ENCODE measurements at regions not wholly inside any gene's neighbourhood (a gene's known extent, or its start where the extent isn't known, plus 50 kb on each side); places are given as distances from the start of the nearest gene placed in this dataset.

GRCh38 chr3:116951610-116952009 lies 242.0 kb downstream of the TUSC7 start:
- Histone ChIP-seq H3K27ac (peak overlapping the region; percentile 25 to 58), H3K27me3 (no peaks in the 10 kb centered on the region), H3K36me3 (no peaks in the 10 kb centered on the region), H3K4me1 (peaks cover 0 to 50% (median 13%) of the 10 kb centered on the region in 4 donors), H3K4me3 (no peak overlapping the region), H3K9me3 (no peaks in the 10 kb centered on the region)
- TF ChIP-seq CTCF (IDR thresholded peaks at IDR 0.05), result no peak
- no peak for DNase-seq
- intact Hi-C loops (cut with DNase I; ENCODE audit: low total_unique reads), result no loop called here

- DNase-seq, result no peak
- Histone ChIP-seq H3K27me3 (no peaks in the 10 kb centered on the region), H3K4me1 (peaks cover 0 to 13% (median 0%) of the 10 kb centered on the region in 4 donors), H3K4me3 (no peak overlapping the region), H3K27ac (no peak overlapping the region), H3K9me3 (no peaks in the 10 kb centered on the region), H3K36me3 (no peaks in the 10 kb centered on the region)
- intact Hi-C loops (cut with DNase I; ENCODE audit: low total_unique reads), result no loop called here
- no peak for TF ChIP-seq CTCF (IDR thresholded peaks at IDR 0.05)
These were observed 248.7 kb downstream of the TUSC7 start for GRCh38 chr3:116958291-116958690.

- no peak for TF ChIP-seq CTCF (IDR thresholded peaks at IDR 0.05)
- Histone ChIP-seq H3K9me3 (no peaks in the 10 kb centered on the region), H3K36me3 (no peaks in the 10 kb centered on the region), H3K4me1 (peaks cover 0 to 7% (median 0%) of the 10 kb centered on the region in 4 donors), H3K27me3 (no peaks in the 10 kb centered on the region), H3K4me3 (no peak overlapping the region), H3K27ac (no peak overlapping the region)
- intact Hi-C loops (cut with DNase I; ENCODE audit: low total_unique reads), result no loop called here
- DNase-seq, result no peak
These were observed 251.5 kb downstream of the TUSC7 start for GRCh38 chr3:116961106-116961505.

- H3K4me3 ChIP-seq, result no peak overlapping the region
- H3K9me3 ChIP-seq, result no peaks in the 10 kb centered on the region
- intact Hi-C loops (cut with DNase I; ENCODE audit: low total_unique reads), result no loop called here
- TF ChIP-seq CTCF (IDR thresholded peaks at IDR 0.05), result no peak
- no peaks in the 10 kb centered on the region for H3K27me3 ChIP-seq
- H3K4me1 ChIP-seq, result no peaks in the 10 kb centered on the region
- DNase-seq, result no peak
- no peaks in the 10 kb centered on the region for H3K36me3 ChIP-seq
- no peak overlapping the region for H3K27ac ChIP-seq
These were observed 254.2 kb downstream of the TUSC7 start for GRCh38 chr3:116963802-116964201.

GRCh38 chr3:116966649-116967048 lies 257.1 kb downstream of the TUSC7 start:
- Histone ChIP-seq H3K36me3 (no peaks in the 10 kb centered on the region), H3K27ac (no peak overlapping the region), H3K27me3 (no peaks in the 10 kb centered on the region), H3K4me1 (peaks cover 0 to 4% (median 0%) of the 10 kb centered on the region in 4 donors), H3K9me3 (no peaks in the 10 kb centered on the region), H3K4me3 (no peak overlapping the region)
- TF ChIP-seq CTCF (IDR thresholded peaks at IDR 0.05), result no peak
- intact Hi-C loops (cut with DNase I; ENCODE audit: low total_unique reads), result no loop called here
- no peak for DNase-seq

- Histone ChIP-seq H3K4me1 (peaks cover 0 to 6% (median 0%) of the 10 kb centered on the region in 4 donors), H3K27ac (no peak overlapping the region), H3K27me3 (no peaks in the 10 kb centered on the region), H3K4me3 (no peak overlapping the region), H3K9me3 (no peaks in the 10 kb centered on the region), H3K36me3 (no peaks in the 10 kb centered on the region)
- TF ChIP-seq CTCF (IDR thresholded peaks at IDR 0.05), result no peak
- intact Hi-C loops (cut with DNase I; ENCODE audit: low total_unique reads), result no loop called here
- DNase-seq, result no peak
These were observed 259.6 kb downstream of the TUSC7 start for GRCh38 chr3:116969135-116969534.
